ENCODE measurements at regions not wholly inside any gene's neighbourhood (a gene's known extent, or its start where the extent isn't known, plus 50 kb on each side); places are given as distances from the start of the nearest gene placed in this dataset.

DNA sequence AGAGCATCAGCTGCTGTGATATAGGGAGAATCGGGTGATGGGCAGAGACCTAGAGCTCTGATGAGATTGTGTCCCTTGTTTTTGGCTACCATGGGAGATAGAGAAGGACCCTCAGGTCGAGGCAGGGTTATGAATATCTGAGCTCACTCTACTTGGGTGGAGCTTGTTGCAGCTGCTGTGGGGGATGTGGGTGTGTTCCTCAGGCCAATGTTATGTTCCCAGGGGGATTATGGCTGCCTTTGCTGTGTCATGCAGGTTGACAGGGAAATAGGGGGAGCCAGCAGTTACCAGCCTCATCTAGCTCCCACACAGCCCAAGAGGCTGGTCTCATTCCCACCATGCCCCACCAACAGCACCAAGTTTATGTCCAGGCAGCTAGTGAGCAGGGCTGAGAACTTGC lies 131.5 kb downstream of the TRIM42 start:
- no peak for TF ChIP-seq ELF4 (IDR thresholded peaks at IDR 0.05)
- no peak for TF ChIP-seq SUZ12 (IDR thresholded peaks at IDR 0.05)
- TF ChIP-seq NFRKB (IDR thresholded peaks at IDR 0.05) = no peak
- no peak for TF ChIP-seq CTBP1 (IDR thresholded peaks at IDR 0.05; ENCODE audit: borderline replicate concordance)
- TF ChIP-seq TARDBP (IDR thresholded peaks at IDR 0.05) = no peak
- TF ChIP-seq HDGF (IDR thresholded peaks at IDR 0.05; ENCODE audit: borderline replicate concordance) = no peak
- TF ChIP-seq FOXA1 (IDR thresholded peaks at IDR 0.05) = no peak
- no peak for TF ChIP-seq ZNF384 (IDR thresholded peaks at IDR 0.05)
